ENCODE measurements at regions not wholly inside any gene's neighbourhood (a gene's known extent, or its start where the extent isn't known, plus 50 kb on each side); places are given as distances from the start of the nearest gene placed in this dataset.

GRCh38 chr5:53211799-53212198 is 102.2 kb upstream of the MOCS2 start:
- TF ChIP-seq, protein P1, sequence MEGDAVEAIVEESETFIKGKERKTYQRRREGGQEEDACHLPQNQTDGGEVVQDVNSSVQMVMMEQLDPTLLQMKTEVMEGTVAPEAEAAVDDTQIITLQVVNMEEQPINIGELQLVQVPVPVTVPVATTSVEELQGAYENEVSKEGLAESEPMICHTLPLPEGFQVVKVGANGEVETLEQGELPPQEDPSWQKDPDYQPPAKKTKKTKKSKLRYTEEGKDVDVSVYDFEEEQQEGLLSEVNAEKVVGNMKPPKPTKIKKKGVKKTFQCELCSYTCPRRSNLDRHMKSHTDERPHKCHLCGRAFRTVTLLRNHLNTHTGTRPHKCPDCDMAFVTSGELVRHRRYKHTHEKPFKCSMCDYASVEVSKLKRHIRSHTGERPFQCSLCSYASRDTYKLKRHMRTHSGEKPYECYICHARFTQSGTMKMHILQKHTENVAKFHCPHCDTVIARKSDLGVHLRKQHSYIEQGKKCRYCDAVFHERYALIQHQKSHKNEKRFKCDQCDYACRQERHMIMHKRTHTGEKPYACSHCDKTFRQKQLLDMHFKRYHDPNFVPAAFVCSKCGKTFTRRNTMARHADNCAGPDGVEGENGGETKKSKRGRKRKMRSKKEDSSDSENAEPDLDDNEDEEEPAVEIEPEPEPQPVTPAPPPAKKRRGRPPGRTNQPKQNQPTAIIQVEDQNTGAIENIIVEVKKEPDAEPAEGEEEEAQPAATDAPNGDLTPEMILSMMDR (conservative IDR thresholded peaks at IDR 0.05) = no peak
- no peak overlapping the region for H3K27ac ChIP-seq

DNA sequence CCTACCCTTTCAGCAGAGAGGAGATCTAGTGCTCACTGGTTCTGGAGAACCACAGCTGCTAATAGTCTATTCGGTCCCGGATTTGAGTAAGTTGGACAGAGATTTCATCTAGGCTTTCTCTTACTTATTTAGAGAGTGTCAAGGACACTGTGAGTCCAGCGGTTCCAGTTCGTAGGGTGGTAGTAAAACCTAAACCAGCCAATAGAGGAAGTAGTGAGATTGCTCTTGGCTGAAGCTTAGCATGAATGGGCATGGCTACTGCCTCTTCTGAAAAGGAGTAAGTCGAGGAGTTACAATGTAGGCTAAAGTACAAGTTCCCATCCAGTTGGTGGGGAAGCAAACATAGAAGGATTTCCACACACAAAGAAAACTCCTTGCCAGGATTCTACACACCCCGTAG is 109.6 kb upstream of the MOCS2 start:
- TF ChIP-seq, protein P1 (conservative IDR thresholded peaks at IDR 0.05) = no peak
- no peak overlapping the region for H3K27ac ChIP-seq

- TF ChIP-seq, protein P1 (conservative IDR thresholded peaks at IDR 0.05) = no peak
- H3K27ac ChIP-seq = no peak overlapping the region
These were observed 110.1 kb upstream of the MOCS2 start for GRCh38 chr5:53219610-53220009.

DNA sequence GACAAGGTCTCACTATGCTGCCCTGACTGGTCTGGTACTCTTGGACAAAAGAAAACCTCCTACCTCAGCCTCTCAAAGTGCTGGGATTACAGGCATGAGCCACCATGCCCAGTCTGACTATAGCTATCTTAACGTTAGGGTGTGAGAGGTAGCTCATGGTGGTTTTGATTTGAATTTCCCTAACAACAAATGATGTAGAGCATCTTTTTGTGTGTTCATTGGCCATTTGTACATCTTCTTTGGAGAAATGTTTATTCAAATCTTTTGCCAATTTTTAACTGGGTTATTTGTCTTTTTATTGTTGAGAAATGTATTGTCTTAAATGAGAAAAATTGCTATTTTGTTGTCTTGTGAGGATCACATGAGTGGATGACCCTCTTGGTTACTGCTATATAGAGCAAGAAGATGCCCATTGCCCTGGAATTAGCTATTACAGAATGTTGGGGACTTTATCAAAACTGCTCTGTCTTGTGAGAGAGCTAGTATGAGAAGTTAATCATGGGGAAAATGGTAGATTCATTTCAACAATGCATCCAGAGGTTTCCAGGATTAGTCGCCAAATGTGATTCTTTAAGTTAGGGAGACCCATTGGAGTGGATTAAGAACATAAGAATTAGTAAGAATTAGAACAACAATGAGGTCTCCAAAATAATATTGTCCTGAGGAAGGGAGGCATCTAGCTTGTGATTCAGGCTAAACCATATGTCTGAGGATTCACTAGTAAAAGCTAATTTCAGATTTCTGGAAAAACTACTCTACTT is 124.3 kb upstream of the MOCS2 start:
- TF ChIP-seq, protein P1 (conservative IDR thresholded peaks at IDR 0.05) = no peak
- H3K27ac ChIP-seq = no peak overlapping the region

DNA sequence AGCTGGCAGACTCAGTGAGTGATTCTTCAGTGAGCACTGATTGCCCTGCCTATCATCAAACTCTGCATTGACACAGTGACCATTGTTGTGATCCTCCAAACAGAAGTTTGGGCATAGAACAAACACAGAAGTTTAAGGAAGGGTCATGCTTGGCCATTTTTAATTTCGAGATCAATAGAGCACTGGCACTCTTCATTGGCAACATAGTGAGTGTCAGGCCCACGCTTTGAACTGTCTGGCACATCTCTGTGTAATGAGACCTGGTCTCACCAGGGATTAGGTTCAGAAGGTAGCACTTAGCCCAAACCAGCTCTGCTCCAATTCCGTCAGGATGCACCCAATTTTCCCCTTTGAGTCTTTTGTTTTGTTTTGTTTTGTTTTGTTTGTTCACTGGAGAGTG is 127.1 kb upstream of the MOCS2 start:
- no peak overlapping the region for H3K27ac ChIP-seq
- TF ChIP-seq, protein P1 (conservative IDR thresholded peaks at IDR 0.05) = no peak

DNA sequence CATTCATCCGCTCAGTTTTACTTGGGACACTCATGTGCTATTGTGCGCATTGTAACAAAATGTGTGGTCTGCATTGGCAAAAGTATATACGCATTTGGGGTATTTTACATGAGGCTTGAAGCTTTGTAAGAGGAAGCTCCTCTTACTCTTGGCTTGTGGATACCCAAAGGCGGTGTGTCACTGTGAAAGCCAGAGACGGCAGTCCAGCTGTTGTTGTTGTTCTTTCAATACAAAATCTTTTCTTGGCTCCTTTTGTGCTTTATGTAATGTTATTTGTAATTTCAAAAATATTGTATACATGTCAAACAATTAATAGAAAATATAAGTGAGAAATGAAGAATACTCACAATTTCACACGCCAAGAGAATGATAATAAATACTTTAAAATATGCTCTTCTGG is 128.3 kb upstream of the MOCS2 start:
- TF ChIP-seq, protein P1 (conservative IDR thresholded peaks at IDR 0.05) = no peak
- no peak overlapping the region for H3K27ac ChIP-seq

- no peak overlapping the region for H3K27ac ChIP-seq
- TF ChIP-seq, protein P1 (conservative IDR thresholded peaks at IDR 0.05) = no peak
These were observed 129.9 kb upstream of the MOCS2 start for GRCh38 chr5:53239301-53239990.

Measured in VCaP (cell line).